ENCODE measurements at regions not wholly inside any gene's neighbourhood (a gene's known extent, or its start where the extent isn't known, plus 50 kb on each side); places are given as distances from the start of the nearest gene placed in this dataset.
"Not testable (repeated sequence)": the region's sequence is repeated elsewhere in the genome, so short reads cannot be mapped to it uniquely, and the experiment has no call there.

GRCh38 chr5:126046846-126047571 lies 376.2 kb upstream of the GRAMD2B start:
- DNase-seq = no peak

DNA sequence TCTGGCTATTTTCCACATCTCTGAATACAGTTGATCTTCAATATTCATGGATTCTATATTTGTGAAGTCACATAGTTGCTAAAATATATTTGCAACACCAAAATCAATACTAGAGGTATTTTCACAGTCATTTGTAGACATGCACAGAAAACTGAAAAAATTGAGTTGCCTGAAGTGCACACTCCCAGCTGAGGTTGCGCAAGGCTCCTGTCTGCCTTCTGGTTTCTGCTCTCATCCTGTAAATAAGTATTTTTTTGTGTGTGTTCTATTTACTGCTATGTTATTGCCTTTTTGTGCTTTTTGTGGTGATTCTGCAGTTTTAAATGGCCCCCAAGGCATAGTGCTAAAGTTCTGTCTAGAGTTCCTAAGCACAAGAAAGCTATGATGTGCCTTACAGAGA lies 371.1 kb upstream of the GRAMD2B start:
- DNase-seq = no peak

DNA sequence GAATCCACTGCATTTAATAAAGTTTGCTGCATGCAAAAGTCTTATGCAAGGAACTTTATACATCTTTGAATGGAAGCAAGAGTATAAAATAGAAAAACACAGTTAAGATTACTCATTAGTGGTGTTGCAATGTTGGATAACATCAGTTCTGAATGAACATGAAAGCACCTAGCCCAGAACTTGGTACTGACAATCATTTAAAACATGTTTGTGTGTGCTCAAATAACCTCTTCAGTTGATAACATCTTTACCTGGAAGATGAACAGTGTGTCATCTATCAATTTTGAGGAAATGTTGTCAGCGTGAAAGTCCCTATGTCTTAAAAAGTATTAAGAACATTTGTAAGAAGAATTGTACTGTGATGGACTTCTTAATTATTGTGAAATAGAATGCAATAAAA lies 370.4 kb upstream of the GRAMD2B start:
- no peak for DNase-seq

DNA sequence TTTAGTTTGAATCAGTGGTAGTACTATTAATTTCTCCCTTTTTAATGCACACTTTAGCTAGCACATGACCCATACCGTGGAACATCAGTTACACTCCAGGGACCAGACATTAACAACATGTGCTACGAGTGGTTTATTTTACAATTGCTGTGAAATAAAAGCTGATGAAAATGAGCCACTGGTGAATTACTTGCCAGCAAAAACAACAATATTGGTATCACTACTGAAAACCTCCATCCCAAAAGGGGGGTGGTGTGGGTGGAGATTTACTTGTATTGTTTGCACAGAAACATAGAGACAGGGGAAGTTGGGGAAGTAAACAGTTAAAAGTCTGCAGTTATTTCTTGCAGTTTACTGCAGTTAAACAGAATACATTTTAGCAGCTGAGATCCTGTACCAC lies 369.6 kb upstream of the GRAMD2B start:
- DNase-seq = no peak

- DNase-seq = no peak
Observed at GRCh38 chr5:126054577-126055347, 368.4 kb upstream of the GRAMD2B start.

DNA sequence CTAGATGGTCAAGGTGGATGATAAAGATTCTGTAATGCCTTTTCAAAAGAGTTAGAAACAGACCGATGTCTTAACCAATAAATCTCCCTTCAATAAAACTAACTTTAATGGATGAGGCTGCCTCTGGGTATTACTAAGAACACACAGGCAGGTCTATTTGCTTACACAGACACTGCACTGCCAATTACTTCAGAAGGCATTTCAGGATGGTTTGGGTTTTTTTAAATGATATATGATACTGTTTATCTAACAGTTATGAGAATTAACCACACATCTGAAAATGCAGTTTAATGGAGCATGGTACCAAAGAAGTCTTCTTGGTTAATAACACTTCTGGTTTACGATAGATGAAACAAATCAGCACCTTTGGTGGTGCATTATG lies 367.9 kb upstream of the GRAMD2B start:
- DNase-seq = no peak

- no peak for DNase-seq
Observed at GRCh38 chr5:126056352-126056751, 366.9 kb upstream of the GRAMD2B start.

DNA sequence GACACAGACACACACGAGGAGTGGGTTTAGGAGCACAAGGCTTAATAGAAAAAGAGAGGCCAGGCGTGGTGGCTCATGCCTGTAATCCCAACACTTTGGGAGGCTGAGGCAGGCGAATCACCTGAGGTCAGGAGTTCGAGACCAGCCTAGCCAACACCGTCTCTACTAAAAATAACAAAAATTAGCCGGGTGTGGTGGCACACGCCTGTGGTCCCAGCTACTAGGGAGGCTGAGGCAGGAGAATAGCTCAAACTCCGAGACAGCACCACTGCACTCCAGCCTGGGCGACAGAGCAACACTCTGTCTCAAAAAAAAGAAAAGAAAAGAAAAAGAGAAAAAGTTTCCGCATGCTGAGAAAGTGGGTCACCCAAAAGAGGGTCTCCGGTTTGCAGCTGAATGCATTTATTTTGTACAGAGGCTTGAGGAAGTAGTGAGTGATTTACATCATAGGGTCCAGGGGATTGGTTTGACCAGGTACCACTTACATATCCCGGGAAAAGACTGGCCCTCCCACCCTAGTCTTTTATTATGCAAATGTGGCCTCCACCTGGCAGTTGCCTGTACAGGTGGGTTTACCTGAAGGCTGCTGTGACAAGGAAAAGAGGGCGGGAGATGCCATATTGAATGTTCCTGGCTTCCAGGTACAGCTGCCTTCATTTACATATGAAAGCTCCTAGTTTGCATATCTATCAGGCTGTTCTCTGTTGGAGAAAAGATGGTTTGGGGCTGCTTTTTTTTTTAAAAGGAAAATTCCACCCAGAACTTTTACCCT lies 366.2 kb upstream of the GRAMD2B start:
- no peak for DNase-seq

- DNase-seq = not testable (repeated sequence)
Observed at GRCh38 chr5:126058392-126058791, 364.8 kb upstream of the GRAMD2B start.

GRCh38 chr5:126062398-126063221 lies 360.6 kb upstream of the GRAMD2B start:
- no peak for DNase-seq

- no peak for DNase-seq
Observed at GRCh38 chr5:126065061-126065460, 358.1 kb upstream of the GRAMD2B start.

DNA sequence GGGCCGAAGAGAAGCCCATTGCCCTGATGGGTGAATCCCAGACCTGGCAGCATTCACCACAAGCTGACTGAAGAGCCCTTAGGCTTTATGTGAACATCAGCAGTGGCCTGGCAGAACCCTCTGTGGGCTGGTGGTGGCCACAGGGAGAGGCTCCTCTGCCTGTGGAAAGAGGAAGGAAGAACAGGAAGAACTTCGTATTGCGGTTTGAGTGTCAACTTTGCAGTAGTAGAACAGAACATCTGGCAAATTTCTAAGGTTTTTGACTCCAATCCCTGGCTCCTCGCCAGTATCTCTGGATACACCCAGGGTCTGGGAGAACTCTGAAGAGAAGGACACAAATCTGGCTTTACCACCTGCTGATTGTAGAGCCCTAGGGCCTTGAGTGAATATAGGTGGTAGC lies 356.4 kb upstream of the GRAMD2B start:
- DNase-seq = no peak

DNA sequence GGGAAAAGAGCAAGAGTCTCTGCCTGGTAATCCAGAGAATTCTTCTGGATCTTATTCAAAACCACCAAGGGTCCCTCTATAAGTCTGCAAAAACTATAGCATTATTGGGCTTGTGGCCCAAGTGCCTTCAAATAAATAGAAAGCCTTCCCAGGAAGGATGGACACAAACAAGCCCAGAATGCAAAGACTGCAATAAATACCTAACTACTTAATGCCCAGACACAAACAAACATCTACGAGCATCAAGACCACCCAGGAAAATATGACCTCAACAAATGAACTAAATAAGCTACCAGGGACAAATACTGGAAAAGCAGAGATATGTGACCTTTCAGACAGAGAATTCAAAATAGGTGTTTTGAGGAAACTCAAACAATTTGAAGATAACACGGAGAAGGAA lies 355.8 kb upstream of the GRAMD2B start:
- DNase-seq = no peak

DNA sequence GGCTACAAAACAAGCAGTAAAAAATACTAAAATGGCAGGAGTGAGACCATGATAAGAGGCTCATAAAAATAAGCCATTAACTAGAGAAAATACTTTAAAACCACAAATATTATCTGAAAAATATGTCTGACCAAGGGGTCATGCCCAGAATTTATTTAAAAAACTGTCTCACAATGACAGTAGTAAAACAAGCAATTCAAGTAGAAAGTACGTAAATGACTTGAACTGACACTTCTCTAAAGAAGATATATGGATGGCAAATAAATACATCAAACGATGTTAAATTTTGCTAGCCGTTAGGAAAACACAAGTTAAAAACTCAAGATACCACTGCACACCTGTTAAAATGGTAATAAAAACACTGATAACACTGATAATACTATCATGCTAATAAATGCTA lies 353.9 kb upstream of the GRAMD2B start:
- DNase-seq = no peak

GRCh38 chr5:126070481-126070880 lies 352.7 kb upstream of the GRAMD2B start:
- no peak for DNase-seq

- no peak for DNase-seq
Observed at GRCh38 chr5:126074538-126074937, 348.7 kb upstream of the GRAMD2B start.

DNA sequence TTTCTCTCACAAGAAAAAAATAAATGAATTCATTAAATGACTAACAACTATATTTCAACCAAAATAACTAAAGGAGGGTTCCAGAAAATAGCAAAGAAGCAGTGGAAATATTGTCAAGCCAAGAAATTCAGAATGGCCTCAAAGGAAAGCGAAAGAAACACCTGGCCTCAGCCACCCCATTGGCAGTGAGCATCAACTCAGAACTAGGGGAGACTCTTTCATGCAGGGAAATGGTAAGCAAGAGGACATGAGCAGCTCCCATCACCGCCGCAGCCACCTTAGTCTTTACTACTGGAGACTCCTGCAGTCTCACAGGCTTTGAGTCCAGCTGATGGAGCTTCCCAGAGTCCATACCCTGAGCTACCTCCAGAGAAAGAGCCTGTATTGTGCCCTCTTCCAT lies 343.9 kb upstream of the GRAMD2B start:
- no peak for DNase-seq

- no peak for DNase-seq
Observed at GRCh38 chr5:126081209-126081608, 342.0 kb upstream of the GRAMD2B start.

GRCh38 chr5:126093041-126093440 lies 330.2 kb upstream of the GRAMD2B start:
- DNase-seq = no peak

DNA sequence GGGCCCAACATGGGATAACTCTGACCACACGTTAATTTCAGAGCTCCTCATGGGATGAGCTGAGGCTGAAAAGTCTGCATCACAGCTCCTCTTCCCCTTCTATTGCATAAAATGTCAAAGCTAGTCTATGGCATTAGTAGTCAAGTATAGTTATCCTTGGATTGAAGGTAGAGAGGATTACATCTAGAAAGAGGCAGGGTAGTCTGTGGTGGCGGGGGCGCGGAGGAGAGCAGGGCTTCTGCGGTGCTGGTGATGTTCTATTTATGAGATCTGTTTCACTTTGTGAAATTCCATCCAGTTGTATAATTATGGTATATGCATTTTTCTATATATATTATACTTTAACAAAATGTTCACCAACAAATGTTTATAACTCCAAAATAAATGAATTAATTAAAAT lies 329.5 kb upstream of the GRAMD2B start:
- no peak for DNase-seq

DNA sequence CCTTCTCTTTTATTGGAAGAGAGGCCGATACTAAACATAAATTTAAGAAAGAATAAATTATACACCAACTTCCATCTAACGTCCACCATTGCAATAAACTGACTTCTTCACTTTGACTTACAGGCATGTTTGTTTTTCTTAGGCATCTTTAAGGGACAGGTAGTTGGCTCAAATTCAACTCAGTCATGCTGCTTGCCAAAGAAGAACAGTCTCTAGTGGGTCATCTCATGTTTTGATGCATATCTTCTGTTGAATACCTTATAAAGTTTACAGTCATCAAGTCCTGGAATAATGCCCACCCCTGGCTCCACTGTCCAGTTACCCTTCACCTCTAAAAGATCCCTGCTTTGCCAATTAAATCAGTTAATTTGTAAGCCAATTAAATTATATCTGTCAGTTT lies 328.2 kb upstream of the GRAMD2B start:
- no peak for DNase-seq

DNA sequence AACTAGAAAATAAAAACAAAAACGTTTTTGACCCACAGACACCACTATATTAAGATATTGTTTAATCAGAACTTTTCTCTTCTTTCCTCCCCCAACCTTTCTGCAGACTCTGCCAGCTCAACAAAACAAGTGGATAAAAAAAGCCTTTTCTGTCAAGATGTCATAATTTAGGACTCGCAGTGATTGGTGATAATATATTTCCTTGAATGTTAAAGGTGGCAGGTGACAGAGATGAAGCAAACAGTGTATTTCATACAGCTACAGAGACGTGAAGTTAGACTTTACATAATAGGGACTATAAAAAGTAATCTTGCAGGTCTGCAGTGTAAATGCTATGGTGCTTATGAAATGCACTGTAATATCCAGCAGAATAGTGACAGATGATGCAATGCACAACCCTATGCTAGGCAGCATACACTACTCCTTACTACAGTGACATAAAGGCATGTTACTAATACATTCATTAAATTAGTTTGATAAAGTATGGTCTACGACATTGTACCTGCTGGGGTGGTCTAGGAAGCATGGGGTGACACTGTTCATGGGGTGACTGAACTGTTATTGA lies 326.7 kb upstream of the GRAMD2B start:
- no peak for DNase-seq

- no peak for DNase-seq
Observed at GRCh38 chr5:126097876-126098275, 325.3 kb upstream of the GRAMD2B start.

Data from activated CD4-positive, CD25-positive, alpha-beta regulatory T cell (primary cell).